ENCODE measurements at regions not wholly inside any gene's neighbourhood (a gene's known extent, or its start where the extent isn't known, plus 50 kb on each side); places are given as distances from the start of the nearest gene placed in this dataset.

- Mint-ChIP-seq H3K9me3 (peaks cover 5 to 6% of the 10 kb centered on the region in 2 experiments; a peak in 3 of 5 replicates), H3K36me3 (ENCODE audit: insufficient read depth in 1 of 3, low read depth in 3 of 3) (peaks cover 0 to 7% (median 0%) of the 10 kb centered on the region in 3 experiments; a peak in 4 of 7 replicates), H3K4me3 (no peak overlapping the region), H3K27ac (no peak overlapping the region), H3K4me1 (no peaks in the 10 kb centered on the region), H3K27me3 (ENCODE audit: low read depth) (no peaks in the 10 kb centered on the region)
- Histone ChIP-seq H3K4ac (ENCODE audit: low read depth, low read length) (no peak overlapping the region), H2BK12ac (ENCODE audit: insufficient read length, low read depth, low read length) (no peak overlapping the region), H3K4me2 (ENCODE audit: insufficient read depth, insufficient read length, low read length) (no peak overlapping the region), H4K8ac (replicated peaks; ENCODE audit: insufficient read length, low read depth, low read length) (no peak overlapping the region), H3K18ac (ENCODE audit: insufficient read length, low read depth, low read length) (no peak overlapping the region), H2AFZ (ENCODE audit: low read length) (no peak overlapping the region), H3K79me1 (ENCODE audit: insufficient read depth, low read depth, low read length, poor library complexity, severe bottlenecking) (no peaks in the 10 kb centered on the region), H4K20me1 (ENCODE audit: control insufficient read depth, insufficient read depth, insufficient read length) (no peaks in the 10 kb centered on the region), H2BK20ac (ENCODE audit: low read depth, low read length, poor library complexity, severe bottlenecking) (no peak overlapping the region), H3K79me2 (ENCODE audit: insufficient read depth, low read length) (no peaks in the 10 kb centered on the region), H3K56ac (ENCODE audit: insufficient read length, low read depth, low read length) (no peak overlapping the region), H3K27me3 (ENCODE audit: insufficient read depth, low read length) (no peaks in the 10 kb centered on the region; the same call in 1 of the 2 replicates), H3K9ac (ENCODE audit: extremely low read depth, insufficient read length, low read length) (no peak overlapping the region), H3K14ac (ENCODE audit: insufficient read depth, low read length) (no peak overlapping the region), H2BK15ac (ENCODE audit: low read depth, low read length) (no peak overlapping the region), H4K5ac (ENCODE audit: insufficient read length, low read depth, low read length) (no peak overlapping the region), H3K9me3 (ENCODE audit: control insufficient read depth, low read depth, low read length) (no peaks in the 10 kb centered on the region), H3K27ac (ENCODE audit: insufficient read length, low read depth, low read length) (no peak overlapping the region), H3T11ph (ENCODE audit: low read length) (no peak overlapping the region), H3K4me1 (ENCODE audit: insufficient read depth, low read length) (no peaks in the 10 kb centered on the region), H4K91ac (ENCODE audit: insufficient read length, low read depth, low read length) (no peak overlapping the region), H2AK5ac (ENCODE audit: insufficient read length, low read length) (no peak overlapping the region), H2BK5ac (ENCODE audit: insufficient read length, low read length) (no peak overlapping the region), H3K23ac (ENCODE audit: insufficient read length, low read depth, low read length) (no peak overlapping the region), H3K23me2 (ENCODE audit: insufficient read length, low read depth, low read length, poor library complexity, severe bottlenecking) (no peaks in the 10 kb centered on the region), H2BK120ac (ENCODE audit: low read depth, low read length, poor library complexity, severe bottlenecking) (no peak overlapping the region)
- no peak for DNase-seq
- no CpG with 5 or more reads among the region's 2 CpGs for WGBS (ENCODE audit: extremely low coverage, insufficient read length, low lambda C conversion rate)
- no peak for TF ChIP-seq CTCF (conservative IDR thresholded peaks at IDR 0.05)
Observed at GRCh38 chr6:120736740-120737139, 597.5 kb downstream of the TBC1D32 start.

Data from H9 (cell line).